ENCODE measurements at regions not wholly inside any gene's neighbourhood (a gene's known extent, or its start where the extent isn't known, plus 50 kb on each side); places are given as distances from the start of the nearest gene placed in this dataset.

GRCh38 chr1:29667951-29668350 lies 431.6 kb downstream of the PTPRU start:
- TF ChIP-seq POLR2A (IDR thresholded peaks at IDR 0.05; ENCODE audit: low read length) (no peak), GATA1 (IDR thresholded peaks at IDR 0.05; ENCODE audit: low read depth, low read length) (no peak)

All from erythroblast (primary cell).